Activated T-cell treated with anti-CD3 and anti-CD28 coated beads, Interleukin-2, amount 50 U/mL, for 4 hours (primary cell): ENCODE measurements at regions not wholly inside any gene's neighbourhood (a gene's known extent, or its start where the extent isn't known, plus 50 kb on each side); places are given as distances from the start of the nearest gene placed in this dataset.

ENCODE experiments used
- ATAC-seq, 2 donors: fragments of 200-7000 bp; cut with Tn5 transposase; one replicate each; pipeline ENCODE4 v1.10.0; 2021
- DNase-seq: peaks from one replicate; pipeline ENCODE4 v3.0.0-alpha.2; 2020
- H3K27me3 Mint-ChIP-seq: one replicate; pipeline ENCODE4 v1.8.0; 2021; ENCODE audit warnings: low read depth, mixed read lengths
- H3K36me3 Mint-ChIP-seq: one replicate; pipeline ENCODE4 v1.8.0; 2022; ENCODE audit warnings: mixed read lengths; ENCODE audit not compliant: insufficient read depth
- H3K4me1 Mint-ChIP-seq: one replicate; pipeline ENCODE4 v1.8.0; 2021; ENCODE audit warnings: low read depth, mixed read lengths
- H3K4me3 Mint-ChIP-seq: one replicate; pipeline ENCODE4 v1.8.0; 2021; ENCODE audit warnings: mild to moderate bottlenecking, moderate library complexity, mixed read lengths
- H3K9me3 Mint-ChIP-seq: one replicate; pipeline ENCODE4 v1.8.0; 2021; ENCODE audit warnings: mixed read lengths

GRCh38 chr1:8179132-8179793 lies 138.7 kb upstream of the SLC45A1 start:
- H3K4me3 Mint-ChIP-seq: no peak overlapping the region
- peaks cover 2% of the 10 kb centered on the region for H3K36me3 Mint-ChIP-seq
- peaks cover 18% of the 10 kb centered on the region for H3K9me3 Mint-ChIP-seq
- DNase-seq (no peak), ATAC-seq (no peak)
- peaks cover 19% of the 10 kb centered on the region for H3K4me1 Mint-ChIP-seq
- H3K27me3 Mint-ChIP-seq: no peaks in the 10 kb centered on the region

DNA sequence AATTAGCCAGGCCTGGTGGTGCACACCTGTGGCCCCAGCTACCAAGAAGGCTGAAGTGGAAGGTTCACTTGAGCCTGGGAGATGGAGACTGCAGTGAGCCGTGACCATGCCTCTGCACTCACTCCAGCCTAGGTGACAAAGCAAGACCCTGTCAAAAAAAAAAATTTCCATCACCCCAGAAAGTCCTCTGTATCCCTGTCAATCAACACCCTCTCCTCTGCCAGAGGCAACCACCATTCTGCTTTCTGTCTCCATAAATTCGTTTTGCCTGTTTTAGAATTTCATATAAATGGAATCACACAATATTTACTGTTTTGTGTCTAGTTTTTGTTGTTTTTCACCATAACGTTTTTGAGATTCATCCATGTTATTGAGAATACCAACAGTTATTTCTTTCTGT lies 141.6 kb upstream of the SLC45A1 start:
- H3K27me3 Mint-ChIP-seq: peaks cover 1% of the 10 kb centered on the region
- H3K4me3 Mint-ChIP-seq: no peak overlapping the region
- peaks cover 2% of the 10 kb centered on the region for H3K36me3 Mint-ChIP-seq
- peaks cover 18% of the 10 kb centered on the region for H3K9me3 Mint-ChIP-seq
- DNase-seq (no peak), ATAC-seq (no peak)
- peaks cover under 1% of the 10 kb centered on the region for H3K4me1 Mint-ChIP-seq

DNA sequence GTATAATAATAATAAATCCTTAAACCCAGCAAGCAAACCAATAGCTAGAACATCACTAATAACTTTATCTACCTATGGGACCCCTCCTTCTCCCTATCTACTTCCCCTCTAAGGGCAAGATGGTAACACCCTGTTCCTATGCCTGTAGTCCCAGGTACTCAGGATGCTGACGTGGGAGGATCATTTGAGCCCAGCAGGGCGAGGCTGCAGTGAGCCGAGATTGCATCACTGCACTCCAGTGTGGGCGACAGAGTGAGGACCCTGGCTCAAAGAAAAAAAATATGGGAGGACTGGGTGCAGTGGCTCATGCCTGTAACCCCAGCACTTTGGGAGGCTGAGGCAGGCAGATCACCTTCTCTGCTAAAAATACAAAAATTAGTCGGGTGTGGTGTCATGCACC lies 143.1 kb upstream of the SLC45A1 start:
- Mint-ChIP-seq H3K36me3 (peaks cover 2% of the 10 kb centered on the region), H3K4me3 (no peak overlapping the region), H3K9me3 (peaks cover 16% of the 10 kb centered on the region), H3K27me3 (peaks cover 1% of the 10 kb centered on the region), H3K4me1 (peaks cover 11% of the 10 kb centered on the region)
- DNase-seq (no peak), ATAC-seq (no peak)

DNA sequence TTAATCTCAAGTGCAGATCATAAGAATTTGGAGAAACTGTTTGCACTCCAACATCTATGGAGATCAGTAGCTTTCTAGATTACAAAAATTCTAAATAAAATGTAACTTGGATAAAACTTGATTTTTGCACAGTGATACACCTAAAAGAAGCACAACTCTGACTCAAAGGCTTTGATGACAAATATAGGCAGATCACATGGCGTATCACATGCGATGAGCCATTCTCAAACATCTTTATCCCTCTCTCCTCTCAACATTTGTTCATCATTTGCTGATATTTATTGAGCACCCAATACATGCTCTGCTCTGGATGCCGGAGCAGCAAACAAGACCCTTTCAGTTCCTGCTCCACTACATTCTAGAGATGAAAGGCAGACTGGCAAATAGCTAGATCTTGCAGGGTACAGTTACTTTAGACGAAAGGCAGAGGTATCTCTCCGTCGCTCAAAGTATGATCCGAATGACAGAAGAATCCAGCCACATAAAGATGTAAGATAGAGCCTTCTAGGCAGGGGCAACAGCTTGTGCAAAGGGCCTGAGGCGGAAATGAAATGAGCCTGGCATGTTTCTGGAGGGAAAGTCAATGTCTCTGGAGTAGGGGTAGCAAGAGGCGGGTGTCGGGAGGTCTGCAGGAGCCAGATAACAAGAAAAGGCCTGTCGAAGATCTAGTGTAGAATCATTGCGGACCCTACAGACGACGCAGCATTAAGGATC lies 145.8 kb upstream of the ERRFI1 start:
- H3K4me3 Mint-ChIP-seq: no peak overlapping the region
- H3K4me1 Mint-ChIP-seq: peaks cover 31% of the 10 kb centered on the region
- peaks cover 1% of the 10 kb centered on the region for H3K27me3 Mint-ChIP-seq
- ATAC-seq: no peak
- no peak for DNase-seq
- H3K9me3 Mint-ChIP-seq: no peaks in the 10 kb centered on the region
- H3K36me3 Mint-ChIP-seq: no peaks in the 10 kb centered on the region

GRCh38 chr1:8170059-8170835 lies 144.1 kb upstream of the ERRFI1 start:
- H3K27me3 Mint-ChIP-seq: peaks cover 1% of the 10 kb centered on the region
- no peaks in the 10 kb centered on the region for H3K9me3 Mint-ChIP-seq
- no peaks in the 10 kb centered on the region for H3K36me3 Mint-ChIP-seq
- DNase-seq: no peak
- H3K4me3 Mint-ChIP-seq: no peak overlapping the region
- no peak for ATAC-seq
- H3K4me1 Mint-ChIP-seq: peaks cover 36% of the 10 kb centered on the region

GRCh38 chr1:8169364-8170058 lies 143.4 kb upstream of the ERRFI1 start:
- DNase-seq (no peak), ATAC-seq (peak; percentile 62 to 73)
- Mint-ChIP-seq H3K4me3 (peak overlapping the region; percentile 22), H3K27me3 (peaks cover 1% of the 10 kb centered on the region), H3K36me3 (no peaks in the 10 kb centered on the region), H3K4me1 (peaks cover 36% of the 10 kb centered on the region), H3K9me3 (no peaks in the 10 kb centered on the region)

- H3K4me1 Mint-ChIP-seq: peaks cover 36% of the 10 kb centered on the region
- no peak overlapping the region for H3K4me3 Mint-ChIP-seq
- no peaks in the 10 kb centered on the region for H3K36me3 Mint-ChIP-seq
- DNase-seq: no peak
- no peaks in the 10 kb centered on the region for H3K9me3 Mint-ChIP-seq
- no peak for ATAC-seq
- no peaks in the 10 kb centered on the region for H3K27me3 Mint-ChIP-seq
Observed at GRCh38 chr1:8167936-8168335, 141.8 kb upstream of the ERRFI1 start.

- Mint-ChIP-seq H3K4me1 (peaks cover 36% of the 10 kb centered on the region), H3K27me3 (no peaks in the 10 kb centered on the region), H3K9me3 (no peaks in the 10 kb centered on the region), H3K4me3 (no peak overlapping the region), H3K36me3 (no peaks in the 10 kb centered on the region)
- DNase-seq (no peak), ATAC-seq (no peak)
Observed at GRCh38 chr1:8166406-8166805, 140.3 kb upstream of the ERRFI1 start.

DNA sequence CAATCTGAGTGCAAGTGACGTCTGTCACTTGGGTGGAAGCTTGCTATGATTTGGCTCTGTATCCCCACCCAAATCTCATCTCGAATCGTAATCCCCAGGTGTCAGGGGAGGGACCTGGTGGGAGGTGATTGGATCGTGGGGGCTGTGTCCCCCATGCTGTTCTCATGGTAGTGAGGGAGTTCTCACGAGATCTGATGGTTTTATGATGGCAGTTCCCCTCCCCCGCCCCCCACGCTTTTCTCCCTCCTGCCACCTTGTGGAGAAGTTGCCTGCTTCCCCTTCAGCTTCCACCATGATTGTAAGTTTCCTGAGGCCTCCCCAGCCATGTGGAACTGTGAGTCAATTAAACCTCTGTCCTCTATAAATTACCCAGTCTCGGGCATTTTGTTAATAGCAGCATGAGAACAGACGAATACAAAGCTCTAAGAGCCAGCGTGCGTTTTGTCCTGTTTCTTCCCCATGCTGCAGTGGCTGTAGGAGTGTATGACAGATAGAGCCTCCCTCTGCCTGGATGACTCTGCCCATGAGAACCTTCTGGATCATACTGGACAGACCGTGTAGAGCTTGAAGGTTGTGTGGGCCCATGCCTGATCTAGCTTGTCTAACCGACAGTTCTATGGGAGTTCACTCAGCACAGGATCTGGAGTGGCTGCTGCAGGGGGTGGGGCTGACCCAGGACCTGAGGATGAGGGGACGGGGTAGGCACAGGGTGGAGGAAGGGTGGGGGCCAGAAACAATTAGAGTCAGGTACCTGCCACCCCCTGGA lies 139.7 kb upstream of the ERRFI1 start:
- no peaks in the 10 kb centered on the region for H3K9me3 Mint-ChIP-seq
- no peaks in the 10 kb centered on the region for H3K36me3 Mint-ChIP-seq
- H3K4me1 Mint-ChIP-seq: peaks cover 33% of the 10 kb centered on the region
- H3K4me3 Mint-ChIP-seq: no peak overlapping the region
- no peak for DNase-seq
- no peak for ATAC-seq
- H3K27me3 Mint-ChIP-seq: no peaks in the 10 kb centered on the region

DNA sequence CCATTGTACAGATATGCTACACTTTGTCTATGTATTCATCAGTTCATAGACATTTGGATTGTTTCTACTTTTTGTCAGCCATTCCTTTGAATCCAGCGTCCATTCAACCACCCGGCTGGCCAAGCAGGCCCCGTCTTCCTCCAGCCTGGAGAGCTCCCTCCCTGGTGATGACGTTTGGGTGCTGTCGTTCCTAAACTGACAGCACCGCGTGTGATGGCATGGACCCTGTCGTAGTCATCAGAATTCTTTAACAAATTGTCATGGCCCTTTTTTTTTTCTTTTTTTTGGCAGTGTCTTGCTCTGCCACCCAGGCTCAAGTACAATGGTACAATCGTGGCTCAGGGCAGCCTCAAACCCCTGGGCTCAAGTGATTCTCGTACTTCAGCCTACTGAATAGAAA lies 138.6 kb upstream of the ERRFI1 start:
- Mint-ChIP-seq H3K36me3 (no peaks in the 10 kb centered on the region), H3K27me3 (no peaks in the 10 kb centered on the region), H3K4me1 (peaks cover 24% of the 10 kb centered on the region), H3K9me3 (no peaks in the 10 kb centered on the region), H3K4me3 (no peak overlapping the region)
- DNase-seq (no peak), ATAC-seq (no peak)

GRCh38 chr1:8163039-8163438 lies 136.9 kb upstream of the ERRFI1 start:
- H3K36me3 Mint-ChIP-seq: no peaks in the 10 kb centered on the region
- DNase-seq (no peak), ATAC-seq (no peak)
- no peaks in the 10 kb centered on the region for H3K27me3 Mint-ChIP-seq
- H3K4me1 Mint-ChIP-seq: peaks cover 16% of the 10 kb centered on the region
- H3K9me3 Mint-ChIP-seq: no peaks in the 10 kb centered on the region
- H3K4me3 Mint-ChIP-seq: no peak overlapping the region

DNA sequence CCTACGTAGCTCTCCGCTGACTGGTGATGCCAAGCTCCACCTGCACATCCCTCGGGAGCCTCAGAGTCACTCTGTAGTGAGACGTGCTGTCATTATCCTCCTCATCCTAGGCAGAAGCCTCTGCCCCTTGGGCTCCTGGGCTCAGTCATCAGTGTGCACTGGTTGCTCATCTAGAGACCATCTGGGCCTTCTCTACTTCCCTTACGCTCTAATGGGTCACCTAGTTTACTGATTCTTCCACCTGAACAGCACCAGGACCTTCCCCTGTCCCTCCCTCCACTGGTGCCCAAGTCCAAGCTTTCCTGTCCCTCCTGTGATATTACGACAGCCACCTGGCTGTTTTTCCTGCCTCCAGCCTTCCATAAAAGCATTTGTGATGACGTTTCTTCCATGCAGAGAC lies 136.1 kb upstream of the ERRFI1 start:
- DNase-seq (no peak), ATAC-seq (no peak)
- H3K36me3 Mint-ChIP-seq: no peaks in the 10 kb centered on the region
- no peaks in the 10 kb centered on the region for H3K27me3 Mint-ChIP-seq
- H3K4me1 Mint-ChIP-seq: peaks cover 10% of the 10 kb centered on the region
- H3K4me3 Mint-ChIP-seq: no peak overlapping the region
- no peaks in the 10 kb centered on the region for H3K9me3 Mint-ChIP-seq

DNA sequence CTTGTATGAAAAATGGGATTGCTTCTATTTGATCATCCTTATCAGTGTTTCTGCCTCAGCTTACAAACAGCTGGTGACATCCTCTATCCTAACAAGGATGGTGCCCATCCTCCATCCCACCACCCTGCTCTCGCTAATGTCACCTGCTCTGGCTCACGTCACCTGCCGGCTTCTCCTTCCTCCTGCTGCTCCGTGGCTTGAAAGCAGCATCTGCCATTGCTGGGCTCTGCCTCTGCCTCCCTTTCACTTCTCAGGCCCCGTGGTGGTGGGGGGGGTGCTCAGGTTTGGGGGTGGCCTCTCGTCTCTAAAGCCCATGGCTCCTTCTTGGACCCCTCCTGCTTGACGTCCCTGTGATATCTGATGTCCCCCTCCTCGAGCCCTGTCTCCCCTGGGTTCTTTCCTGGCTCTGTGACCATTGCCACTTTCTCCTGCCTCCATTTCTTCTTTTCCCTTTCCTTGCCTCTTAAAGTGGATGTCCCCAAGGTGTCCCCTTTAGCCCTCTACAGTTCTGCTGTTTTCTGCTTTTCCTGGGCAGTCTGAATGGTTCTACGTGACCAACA lies 135.5 kb upstream of the ERRFI1 start:
- Mint-ChIP-seq H3K36me3 (no peaks in the 10 kb centered on the region), H3K27me3 (no peaks in the 10 kb centered on the region), H3K4me3 (no peak overlapping the region), H3K9me3 (no peaks in the 10 kb centered on the region), H3K4me1 (peaks cover 7% of the 10 kb centered on the region)
- DNase-seq (no peak), ATAC-seq (no peak)
